ENCODE measurements at regions not wholly inside any gene's neighbourhood (a gene's known extent, or its start where the extent isn't known, plus 50 kb on each side); places are given as distances from the start of the nearest gene placed in this dataset.

DNA sequence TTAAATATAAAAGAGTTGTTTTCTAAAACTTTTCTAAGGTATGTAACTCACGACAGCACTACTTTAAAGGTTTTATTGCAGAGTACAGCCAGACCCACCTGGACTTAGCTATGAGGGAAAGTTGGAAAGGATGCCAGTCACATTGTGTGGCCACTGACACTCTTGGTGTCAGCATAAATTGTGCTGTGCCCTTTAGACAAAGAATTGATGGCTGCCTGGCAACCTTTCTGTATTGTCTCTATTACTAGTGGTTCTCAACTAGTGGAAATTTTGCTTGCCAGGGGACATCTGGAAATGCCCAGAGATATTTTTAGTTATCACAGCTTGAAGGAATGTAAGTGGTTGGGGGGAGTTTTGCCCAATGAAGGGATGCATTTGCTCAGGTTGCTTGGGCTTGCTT, 117.5 kb upstream of the APP start:
- BruUV-seq (replicated peaks) = no TSS peak
- DNase-seq = no peak

DNA sequence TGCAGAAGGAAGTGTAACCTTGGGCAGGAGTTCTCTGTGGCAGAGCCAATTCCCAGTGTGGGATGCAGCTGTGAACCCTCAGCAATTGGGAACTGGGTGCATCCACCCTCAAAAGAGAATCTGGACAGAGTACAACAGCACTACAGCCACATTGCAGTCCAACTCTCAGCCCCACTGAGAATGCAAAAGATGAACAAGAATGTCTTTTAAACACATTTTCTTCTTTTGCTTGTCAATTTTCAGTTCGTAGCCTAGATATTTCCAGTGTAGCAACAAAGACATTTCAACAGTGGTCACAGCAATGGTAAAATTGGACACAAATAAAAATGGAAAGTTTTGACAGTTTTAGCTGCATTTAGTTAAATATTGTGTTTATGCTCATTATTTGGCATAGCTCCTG, 114.0 kb upstream of the APP start:
- no peak for DNase-seq
- H3K4me3 ChIP-seq (ENCODE audit: low read depth, low read length) = no peak overlapping the region
- Mint-ChIP-seq H3K36me3 (ENCODE audit: insufficient read depth, unreplicated experiment) (no peaks in the 10 kb centered on the region), H3K4me1 (ENCODE audit: low read depth, unreplicated experiment) (no peaks in the 10 kb centered on the region), H3K9me3 (ENCODE audit: unreplicated experiment) (no peaks in the 10 kb centered on the region), H3K4me3 (ENCODE audit: unreplicated experiment) (no peak overlapping the region), H3K27ac (ENCODE audit: unreplicated experiment) (no peak overlapping the region), H3K27me3 (ENCODE audit: insufficient read depth, unreplicated experiment) (no peaks in the 10 kb centered on the region)
- H3K36me3 ChIP-seq (ENCODE audit: control insufficient read depth, insufficient read depth, low read length) = no peaks in the 10 kb centered on the region
- CTCF ChIA-PET = no interaction called here
- no peaks in the 10 kb centered on the region for H3K9me3 ChIP-seq
- BruUV-seq (replicated peaks) = no TSS peak
- TF ChIP-seq, protein P1, sequence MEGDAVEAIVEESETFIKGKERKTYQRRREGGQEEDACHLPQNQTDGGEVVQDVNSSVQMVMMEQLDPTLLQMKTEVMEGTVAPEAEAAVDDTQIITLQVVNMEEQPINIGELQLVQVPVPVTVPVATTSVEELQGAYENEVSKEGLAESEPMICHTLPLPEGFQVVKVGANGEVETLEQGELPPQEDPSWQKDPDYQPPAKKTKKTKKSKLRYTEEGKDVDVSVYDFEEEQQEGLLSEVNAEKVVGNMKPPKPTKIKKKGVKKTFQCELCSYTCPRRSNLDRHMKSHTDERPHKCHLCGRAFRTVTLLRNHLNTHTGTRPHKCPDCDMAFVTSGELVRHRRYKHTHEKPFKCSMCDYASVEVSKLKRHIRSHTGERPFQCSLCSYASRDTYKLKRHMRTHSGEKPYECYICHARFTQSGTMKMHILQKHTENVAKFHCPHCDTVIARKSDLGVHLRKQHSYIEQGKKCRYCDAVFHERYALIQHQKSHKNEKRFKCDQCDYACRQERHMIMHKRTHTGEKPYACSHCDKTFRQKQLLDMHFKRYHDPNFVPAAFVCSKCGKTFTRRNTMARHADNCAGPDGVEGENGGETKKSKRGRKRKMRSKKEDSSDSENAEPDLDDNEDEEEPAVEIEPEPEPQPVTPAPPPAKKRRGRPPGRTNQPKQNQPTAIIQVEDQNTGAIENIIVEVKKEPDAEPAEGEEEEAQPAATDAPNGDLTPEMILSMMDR (IDR thresholded peaks at IDR 0.05; ENCODE audit: insufficient read depth in 1 of 2, low read depth in 1 of 2, low read length in 1 of 2, severe bottlenecking in 1 of 2, unreplicated experiment in 1 of 2) = no peak
- no peaks in the 10 kb centered on the region for H3K4me1 ChIP-seq
- POLR2A ChIA-PET = no interaction called here
- intact Hi-C loops (cut with micrococcal nuclease; ENCODE audit: unreplicated experiment) = no loop called here
- H3K27me3 ChIP-seq (replicated peaks; ENCODE audit: control insufficient read depth, insufficient read depth, low read length) = no peaks in the 10 kb centered on the region

More for the DNA sequence above, 117.5 kb upstream of the APP start:
- ChIA-PET POLR2A (no interaction called here), CTCF (no interaction called here)
- no peak overlapping the region for H3K4me3 Mint-ChIP-seq (ENCODE audit: unreplicated experiment)
- intact Hi-C loops (cut with micrococcal nuclease; ENCODE audit: unreplicated experiment) = no loop called here
- Histone ChIP-seq H3K27me3 (replicated peaks; ENCODE audit: control insufficient read depth, insufficient read depth, low read length) (no peaks in the 10 kb centered on the region), H3K9me3 (no peaks in the 10 kb centered on the region), H3K4me1 (no peaks in the 10 kb centered on the region), H3K36me3 (ENCODE audit: control insufficient read depth, insufficient read depth, low read length) (no peaks in the 10 kb centered on the region), H3K4me3 (ENCODE audit: low read depth, low read length) (no peak overlapping the region)
- no peak overlapping the region for H3K27ac Mint-ChIP-seq (ENCODE audit: unreplicated experiment)
- no peaks in the 10 kb centered on the region for H3K27me3 Mint-ChIP-seq (ENCODE audit: insufficient read depth, unreplicated experiment)
- TF ChIP-seq, protein P1 (IDR thresholded peaks at IDR 0.05; ENCODE audit: insufficient read depth in 1 of 2, low read depth in 1 of 2, low read length in 1 of 2, severe bottlenecking in 1 of 2, unreplicated experiment in 1 of 2) = no peak
- no peaks in the 10 kb centered on the region for H3K4me1 Mint-ChIP-seq (ENCODE audit: low read depth, unreplicated experiment)
- no peaks in the 10 kb centered on the region for H3K9me3 Mint-ChIP-seq (ENCODE audit: unreplicated experiment)
- H3K36me3 Mint-ChIP-seq (ENCODE audit: insufficient read depth, unreplicated experiment) = no peaks in the 10 kb centered on the region

DNA sequence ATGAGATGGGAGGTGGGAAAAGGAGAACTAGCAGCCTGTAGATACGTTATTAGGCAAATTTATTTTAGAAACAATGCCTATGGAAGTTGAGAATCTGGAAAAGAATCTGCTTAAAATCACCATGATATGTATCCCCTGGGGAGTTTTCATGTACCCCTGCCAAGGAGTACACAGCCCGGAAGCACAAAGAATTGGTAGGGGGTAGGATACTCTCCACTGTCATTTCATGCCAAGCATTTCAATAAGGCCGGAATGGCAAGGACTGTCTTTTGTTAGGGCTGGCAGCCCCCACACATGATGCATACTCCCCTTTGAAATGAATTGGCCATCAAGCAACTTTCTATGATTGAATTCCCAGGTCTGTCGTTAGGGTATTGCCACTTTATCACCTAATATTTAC, 111.5 kb upstream of the APP start:
- Mint-ChIP-seq H3K27me3 (ENCODE audit: insufficient read depth, unreplicated experiment) (peaks cover 4% of the 10 kb centered on the region), H3K9me3 (ENCODE audit: unreplicated experiment) (no peaks in the 10 kb centered on the region), H3K27ac (ENCODE audit: unreplicated experiment) (no peak overlapping the region), H3K4me3 (ENCODE audit: unreplicated experiment) (no peak overlapping the region), H3K4me1 (ENCODE audit: low read depth, unreplicated experiment) (no peaks in the 10 kb centered on the region), H3K36me3 (ENCODE audit: insufficient read depth, unreplicated experiment) (no peaks in the 10 kb centered on the region)
- intact Hi-C loops (cut with micrococcal nuclease; ENCODE audit: unreplicated experiment) = no loop called here
- no peaks in the 10 kb centered on the region for H3K27me3 ChIP-seq (replicated peaks; ENCODE audit: control insufficient read depth, insufficient read depth, low read length)
- no peak for DNase-seq
- TF ChIP-seq, protein P1 (IDR thresholded peaks at IDR 0.05; ENCODE audit: insufficient read depth in 1 of 2, low read depth in 1 of 2, low read length in 1 of 2, severe bottlenecking in 1 of 2, unreplicated experiment in 1 of 2) = no peak
- no peak overlapping the region for H3K4me3 ChIP-seq (ENCODE audit: low read depth, low read length)
- BruUV-seq (replicated peaks) = no TSS peak
- H3K4me1 ChIP-seq = no peaks in the 10 kb centered on the region
- no peaks in the 10 kb centered on the region for H3K36me3 ChIP-seq (ENCODE audit: control insufficient read depth, insufficient read depth, low read length)
- no peaks in the 10 kb centered on the region for H3K9me3 ChIP-seq
- POLR2A ChIA-PET = no interaction called here
- CTCF ChIA-PET = no interaction called here

Measured in Caco-2 (cell line).